Neural crest cell (in vitro differentiated cells): ENCODE measurements at regions not wholly inside any gene's neighbourhood (a gene's known extent, or its start where the extent isn't known, plus 50 kb on each side); places are given as distances from the start of the nearest gene placed in this dataset.
"Not testable (repeated sequence)": the region's sequence is repeated elsewhere in the genome, so short reads cannot be mapped to it uniquely, and the experiment has no call there.

ENCODE experiments used
- DNase-seq: peaks from one replicate; pipeline ENCODE4 v3.0.0; 2021; ENCODE audit warnings: low read depth, mixed read lengths, low spot score
- H3K27ac Mint-ChIP-seq: one replicate; pipeline ENCODE4 v1.8.0; 2021; ENCODE audit warnings: mild to moderate bottlenecking, mixed read lengths; ENCODE audit not compliant: unreplicated experiment
- H3K27me3 Mint-ChIP-seq: 2 replicates; pipeline ENCODE4 v1.8.0; 2021; ENCODE audit warnings: low read depth, mild to moderate bottlenecking, mixed read lengths
- H3K36me3 Mint-ChIP-seq: 2 replicates; pipeline ENCODE4 v1.8.0; 2021; ENCODE audit warnings: low read depth, mild to moderate bottlenecking, mixed read lengths
- H3K4me1 Mint-ChIP-seq: 2 replicates; pipeline ENCODE4 v1.8.0; 2021; ENCODE audit warnings: mixed read lengths
- H3K4me3 Mint-ChIP-seq: one replicate; pipeline ENCODE4 v1.8.0; 2021; ENCODE audit warnings: mild to moderate bottlenecking, mixed read lengths
- H3K9me3 Mint-ChIP-seq: 2 replicates; pipeline ENCODE4 v1.8.0; 2021; ENCODE audit warnings: mixed read lengths
- CTCF ChIP-seq: fragments of 200-600 bp; sonication (generic); conservative IDR thresholded peaks from 2 replicates; pipeline ENCODE4 v1.5.0; 2021; ENCODE audit warnings: antibody characterized with exemption, mild to moderate bottlenecking

- TF ChIP-seq CTCF: no peak
- Mint-ChIP-seq H3K4me1 (peaks cover 17% of the 10 kb centered on the region), H3K27ac (peak overlapping the region; percentile 9)
These were observed 141.6 kb upstream of the ARHGEF26 start for GRCh38 chr3:153979418-153980251.

GRCh38 chr3:153980252-153980590 is 141.0 kb upstream of the ARHGEF26 start:
- H3K9me3 Mint-ChIP-seq: peaks cover 9% of the 10 kb centered on the region
- peaks cover 6% of the 10 kb centered on the region for H3K36me3 Mint-ChIP-seq
- TF ChIP-seq CTCF: no peak
- H3K4me1 Mint-ChIP-seq: peaks cover 17% of the 10 kb centered on the region
- H3K27ac Mint-ChIP-seq: no peak overlapping the region
- no peaks in the 10 kb centered on the region for H3K27me3 Mint-ChIP-seq
- DNase-seq: no peak
- no peak overlapping the region for H3K4me3 Mint-ChIP-seq

More at GRCh38 chr3:153979418-153980251, 141.6 kb upstream of the ARHGEF26 start:
- peaks cover 9% of the 10 kb centered on the region for H3K9me3 Mint-ChIP-seq
- no peak for DNase-seq
- peaks cover 6% of the 10 kb centered on the region for H3K36me3 Mint-ChIP-seq
- no peak overlapping the region for H3K4me3 Mint-ChIP-seq
- H3K27me3 Mint-ChIP-seq: no peaks in the 10 kb centered on the region

GRCh38 chr3:153997364-153997763 is 123.8 kb upstream of the ARHGEF26 start:
- not testable (repeated sequence) for H3K4me1 Mint-ChIP-seq, H3K36me3 Mint-ChIP-seq, H3K27me3 Mint-ChIP-seq, H3K4me3 Mint-ChIP-seq, H3K27ac Mint-ChIP-seq, H3K9me3 Mint-ChIP-seq
- DNase-seq: peak; percentile 14
- peak; percentile 50 for TF ChIP-seq CTCF

GRCh38 chr3:154003649-154004048 is 117.5 kb upstream of the ARHGEF26 start:
- no peak for TF ChIP-seq CTCF
- no peak overlapping the region for H3K27ac Mint-ChIP-seq
- H3K27me3 Mint-ChIP-seq: no peaks in the 10 kb centered on the region

GRCh38 chr3:154011036-154011435 is 110.2 kb upstream of the ARHGEF26 start:
- peaks cover 6% of the 10 kb centered on the region for H3K4me1 Mint-ChIP-seq
- no peak for TF ChIP-seq CTCF
- no peak overlapping the region for H3K4me3 Mint-ChIP-seq
- no peaks in the 10 kb centered on the region for H3K27me3 Mint-ChIP-seq
- DNase-seq: no peak
- H3K9me3 Mint-ChIP-seq: no peaks in the 10 kb centered on the region
- no peak overlapping the region for H3K27ac Mint-ChIP-seq
- H3K36me3 Mint-ChIP-seq: no peaks in the 10 kb centered on the region

More at GRCh38 chr3:154003649-154004048, 117.5 kb upstream of the ARHGEF26 start:
- no peak overlapping the region for H3K4me3 Mint-ChIP-seq
- H3K36me3 Mint-ChIP-seq: no peaks in the 10 kb centered on the region
- no peaks in the 10 kb centered on the region for H3K4me1 Mint-ChIP-seq
- peaks cover 4% of the 10 kb centered on the region for H3K9me3 Mint-ChIP-seq
- DNase-seq: no peak
